ENCODE measurements at regions not wholly inside any gene's neighbourhood (a gene's known extent, or its start where the extent isn't known, plus 50 kb on each side); places are given as distances from the start of the nearest gene placed in this dataset.

DNA sequence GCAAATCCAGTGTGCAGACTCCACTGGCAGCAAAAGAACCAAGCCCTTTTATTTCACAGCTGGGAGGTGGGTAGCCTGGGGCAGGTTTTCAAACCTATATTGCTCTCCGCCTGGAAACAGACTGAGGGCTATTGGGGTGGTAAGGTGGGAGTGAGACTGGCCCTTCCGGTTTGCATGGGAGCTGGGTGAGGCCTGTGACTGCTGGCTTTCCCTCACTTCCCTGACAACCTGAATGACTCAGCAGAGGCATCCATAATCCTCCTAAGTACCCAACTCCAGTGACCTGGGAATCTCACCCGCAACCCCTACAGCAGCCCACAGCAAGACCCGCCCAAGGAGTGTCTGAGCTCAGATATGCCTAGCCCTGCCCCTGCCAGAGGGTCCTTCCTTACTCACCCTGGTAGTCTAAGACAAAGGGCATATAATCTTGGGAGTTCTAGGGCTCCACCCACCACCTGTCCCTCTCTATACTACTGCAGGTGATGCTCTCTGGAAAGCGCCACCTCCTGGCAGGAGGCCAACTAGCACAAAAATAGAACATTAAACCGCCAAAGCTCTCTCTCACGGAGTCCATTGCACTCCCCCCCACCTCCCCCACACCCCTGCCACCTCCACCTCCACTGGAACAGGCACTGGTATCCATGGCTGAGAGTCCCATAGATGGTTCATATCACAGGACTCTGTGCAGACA, 602.0 kb upstream of the C16orf82 start:
- TF ChIP-seq, protein P1, sequence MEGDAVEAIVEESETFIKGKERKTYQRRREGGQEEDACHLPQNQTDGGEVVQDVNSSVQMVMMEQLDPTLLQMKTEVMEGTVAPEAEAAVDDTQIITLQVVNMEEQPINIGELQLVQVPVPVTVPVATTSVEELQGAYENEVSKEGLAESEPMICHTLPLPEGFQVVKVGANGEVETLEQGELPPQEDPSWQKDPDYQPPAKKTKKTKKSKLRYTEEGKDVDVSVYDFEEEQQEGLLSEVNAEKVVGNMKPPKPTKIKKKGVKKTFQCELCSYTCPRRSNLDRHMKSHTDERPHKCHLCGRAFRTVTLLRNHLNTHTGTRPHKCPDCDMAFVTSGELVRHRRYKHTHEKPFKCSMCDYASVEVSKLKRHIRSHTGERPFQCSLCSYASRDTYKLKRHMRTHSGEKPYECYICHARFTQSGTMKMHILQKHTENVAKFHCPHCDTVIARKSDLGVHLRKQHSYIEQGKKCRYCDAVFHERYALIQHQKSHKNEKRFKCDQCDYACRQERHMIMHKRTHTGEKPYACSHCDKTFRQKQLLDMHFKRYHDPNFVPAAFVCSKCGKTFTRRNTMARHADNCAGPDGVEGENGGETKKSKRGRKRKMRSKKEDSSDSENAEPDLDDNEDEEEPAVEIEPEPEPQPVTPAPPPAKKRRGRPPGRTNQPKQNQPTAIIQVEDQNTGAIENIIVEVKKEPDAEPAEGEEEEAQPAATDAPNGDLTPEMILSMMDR (conservative IDR thresholded peaks at IDR 0.05; ENCODE audit: low read length): peak; percentile 45; the same call in 1 of the 2 replicates
- no peak for TF ChIP-seq EZH2phosphoT487 (IDR thresholded peaks at IDR 0.05; ENCODE audit: borderline replicate concordance, low read depth, low read length)
